ENCODE measurements at regions not wholly inside any gene's neighbourhood (a gene's known extent, or its start where the extent isn't known, plus 50 kb on each side); places are given as distances from the start of the nearest gene placed in this dataset.

DNA sequence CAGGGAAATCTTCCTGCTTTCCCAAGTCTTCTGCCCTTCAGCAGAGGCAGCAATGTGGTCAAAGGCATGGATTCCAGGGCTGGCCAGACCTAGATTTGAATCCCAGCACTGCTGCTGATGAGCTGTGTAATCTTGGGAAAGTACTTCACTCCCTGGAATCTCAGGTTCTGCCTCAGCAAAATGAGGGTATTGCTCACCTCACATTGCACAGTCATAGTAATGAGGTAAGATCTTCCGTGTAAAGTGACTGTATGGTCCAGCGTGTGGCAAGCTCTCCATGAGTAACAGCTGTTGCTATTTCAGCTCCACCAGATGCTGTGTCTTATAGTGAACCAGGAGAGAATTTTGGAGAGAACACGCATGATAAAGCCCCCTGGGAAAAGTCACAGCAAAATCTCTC lies 56.1 kb upstream of the F3 start:
- Histone ChIP-seq H3K4me2 (ENCODE audit: low read depth, low read length) (no peak overlapping the region), H2BK15ac (ENCODE audit: low read depth, low read length) (peak overlapping the region; percentile 45; the same call in 2 of the 3 replicates), H3K9me3 (ENCODE audit: control insufficient read depth, insufficient read depth, low read length) (0 out of 2 replicates have a peak, but pooled peaks cover 3% of the 10 kb centered on the region), H4K91ac (ENCODE audit: insufficient read depth, low read depth, low read length) (peak overlapping the region; percentile 62), H4K8ac (ENCODE audit: low read depth in 2 of 2, low read length in 2 of 2) (peak overlapping the region in 1 of 2 experiments; percentile 59; a peak in 1 of 4 replicates), H3K18ac (ENCODE audit: low read depth, low read length) (peak overlapping the region; percentile 68), H2BK120ac (ENCODE audit: low read depth, low read length) (peak overlapping the region; percentile 89), H3K4me1 (ENCODE audit: control insufficient read depth, insufficient read depth, low read length) (peaks cover 12% of the 10 kb centered on the region), H4K5ac (ENCODE audit: low read depth, low read length) (no peak overlapping the region; the same call in 1 of the 2 replicates), H3K4me3 (ENCODE audit: insufficient read depth, low read depth, low read length) (no peak overlapping the region), H3K36me3 (ENCODE audit: control insufficient read depth, insufficient read depth, low read length) (no peaks in the 10 kb centered on the region), H2BK20ac (ENCODE audit: low read depth, low read length) (peak overlapping the region; percentile 64), H3K9ac (ENCODE audit: low read depth, low read length) (no peak overlapping the region), H4K20me1 (ENCODE audit: insufficient read depth, low read length) (no peaks in the 10 kb centered on the region), H3K23ac (ENCODE audit: low read depth, low read length) (peak overlapping the region; percentile 83; the same call in 1 of the 2 replicates), H3K79me1 (ENCODE audit: low read depth in 1 of 2, low read length in 2 of 2) (no peaks in the 10 kb centered on the region), H2AK9ac (replicated peaks; ENCODE audit: low read depth, low read length, poor library complexity) (peak overlapping the region; percentile 3), H3K27me3 (ENCODE audit: control insufficient read depth, insufficient read depth, low read length) (peaks cover 3% of the 10 kb centered on the region), H2AFZ (replicated peaks; ENCODE audit: low read length, poor library complexity) (peak overlapping the region; percentile 53), H3K56ac (ENCODE audit: extremely low read depth, insufficient read depth, low read length) (no peak overlapping the region), H3K14ac (replicated peaks; ENCODE audit: low read depth, low read length) (peak overlapping the region; percentile 85), H2AK5ac (ENCODE audit: low read depth, low read length) (peak overlapping the region; percentile 71), H3K9me1 (ENCODE audit: insufficient read depth, low read length) (peaks cover 4% of the 10 kb centered on the region; the same call in 1 of the 2 replicates), H3K27ac (ENCODE audit: insufficient read depth, low read length) (no peak overlapping the region), H2BK5ac (ENCODE audit: low read depth, low read length, poor library complexity, severe bottlenecking) (no peak overlapping the region), H3K4ac (ENCODE audit: low read depth, low read length) (peak overlapping the region; percentile 83)
- DNase-seq = peak; percentile 78
- ATAC-seq (ENCODE audit: low read depth) = no peak
- dilution Hi-C loops (cut with HindIII; ENCODE audit: low sequenced_read_pairs, unreplicated experiment) = no loop called here
- intact Hi-C loops (cut with micrococcal nuclease) = loop anchor here (2.0 kb wide), 1 partner anchor 53 kb away; no protein-coding TSS in a partner anchor
- TF ChIP-seq FOS (IDR thresholded peaks at IDR 0.05; ENCODE audit: low read depth, low read length) (peak; percentile 42), MXI1 (IDR thresholded peaks at IDR 0.05; ENCODE audit: borderline replicate concordance, low read depth, low read length) (no peak), BHLHE40 (IDR thresholded peaks at IDR 0.05; ENCODE audit: low read depth, low read length) (no peak), CEBPB (IDR thresholded peaks at IDR 0.05; ENCODE audit: low read depth, low read length) (peak; percentile 90), MAZ (IDR thresholded peaks at IDR 0.05; ENCODE audit: borderline replicate concordance, low read depth, low read length) (no peak), CHD1 (IDR thresholded peaks at IDR 0.05; ENCODE audit: low read depth, low read length) (no peak), NFE2L2 (IDR thresholded peaks at IDR 0.05; ENCODE audit: low read depth, low read length) (peak; percentile 77), RAD21 (IDR thresholded peaks at IDR 0.05; ENCODE audit: low read length) (no peak), POLR2A (IDR thresholded peaks at IDR 0.05; ENCODE audit: low read depth, low read length) (no peak), SMC3 (IDR thresholded peaks at IDR 0.05; ENCODE audit: low read depth, low read length) (no peak), MAFK (IDR thresholded peaks at IDR 0.05; ENCODE audit: low read depth, low read length) (peak; percentile 83)
- TF ChIP-seq, protein P1, sequence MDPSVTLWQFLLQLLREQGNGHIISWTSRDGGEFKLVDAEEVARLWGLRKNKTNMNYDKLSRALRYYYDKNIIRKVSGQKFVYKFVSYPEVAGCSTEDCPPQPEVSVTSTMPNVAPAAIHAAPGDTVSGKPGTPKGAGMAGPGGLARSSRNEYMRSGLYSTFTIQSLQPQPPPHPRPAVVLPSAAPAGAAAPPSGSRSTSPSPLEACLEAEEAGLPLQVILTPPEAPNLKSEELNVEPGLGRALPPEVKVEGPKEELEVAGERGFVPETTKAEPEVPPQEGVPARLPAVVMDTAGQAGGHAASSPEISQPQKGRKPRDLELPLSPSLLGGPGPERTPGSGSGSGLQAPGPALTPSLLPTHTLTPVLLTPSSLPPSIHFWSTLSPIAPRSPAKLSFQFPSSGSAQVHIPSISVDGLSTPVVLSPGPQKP (IDR thresholded peaks at IDR 0.05; ENCODE audit: borderline replicate concordance, low read depth, low read length) = no peak
- BruUV-seq (replicated peaks) = no TSS peak
- no CpG with 5 or more reads among the region's 3 CpGs for WGBS, 2 experiments (ENCODE audit: extremely low coverage in 2 of 2, insufficient read length in 1 of 2)
- ChIA-PET POLR2A (ENCODE audit: unreplicated experiment) (interaction anchor here (0.6 to 3.4 kb wide), 3 partner anchors 34 to 56 kb away, joined by 3 to 25 read pairs (median 3); partner anchors contain the start of gene F3), CTCF (interaction anchor here (1.5 to 2.2 kb wide), 3 partner anchors 11 to 34 kb away, joined by 3 to 6 read pairs (median 4); no protein-coding TSS in a partner anchor)
- in situ Hi-C loops (cut with MboI; ENCODE audit: low sequenced_read_pairs) = no loop called here
